GM19238 (cell line): ENCODE measurements at regions not wholly inside any gene's neighbourhood (a gene's known extent, or its start where the extent isn't known, plus 50 kb on each side); places are given as distances from the start of the nearest gene placed in this dataset.
"Not testable (repeated sequence)": the region's sequence is repeated elsewhere in the genome, so short reads cannot be mapped to it uniquely, and the experiment has no call there.

Source experiments
- DNase-seq: peaks from one replicate; pipeline ENCODE4 v3.0.0; 2011; ENCODE audit warnings: low spot score; ENCODE audit not compliant: insufficient read length

DNA sequence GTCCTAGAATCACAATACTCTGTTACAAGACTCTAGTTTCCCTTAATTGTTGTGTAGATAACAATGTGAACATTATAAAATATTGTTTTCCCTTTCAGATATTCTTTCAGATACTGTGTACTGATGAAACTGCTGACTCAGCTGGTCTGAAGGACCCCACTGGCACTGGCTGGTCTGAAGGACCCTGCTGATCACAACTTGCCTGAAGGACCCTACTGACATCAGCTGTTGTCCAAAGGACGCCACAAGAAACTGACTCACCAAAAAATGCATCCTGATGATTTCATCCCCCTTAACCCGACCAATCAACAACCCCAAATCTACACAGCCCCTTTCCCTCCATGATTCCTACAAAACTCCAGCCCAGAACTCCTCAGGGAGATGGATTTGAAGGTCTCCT is 258.8 kb upstream of the GNPDA2 start:
- no peak for DNase-seq

GRCh38 chr4:44984083-44984482 is 257.7 kb upstream of the GNPDA2 start:
- no peak for DNase-seq

DNA sequence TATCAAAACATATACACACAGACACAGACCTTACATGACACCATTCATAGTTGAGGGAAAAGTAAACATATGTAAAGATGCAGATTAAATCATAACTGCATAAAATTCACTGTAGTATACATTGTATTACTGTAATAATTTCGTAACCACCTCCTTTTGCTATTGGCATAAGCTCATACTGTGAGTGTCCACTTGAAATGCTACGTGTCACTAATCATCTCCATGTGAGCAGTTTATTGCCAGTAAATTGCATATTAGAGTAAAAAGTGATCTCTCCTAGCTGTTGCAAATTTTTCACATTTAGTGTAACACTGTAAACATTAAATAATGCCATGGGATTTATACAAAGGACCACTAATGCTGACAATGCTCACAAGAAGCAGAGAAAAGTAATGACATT is 256.7 kb upstream of the GNPDA2 start:
- no peak for DNase-seq

DNA sequence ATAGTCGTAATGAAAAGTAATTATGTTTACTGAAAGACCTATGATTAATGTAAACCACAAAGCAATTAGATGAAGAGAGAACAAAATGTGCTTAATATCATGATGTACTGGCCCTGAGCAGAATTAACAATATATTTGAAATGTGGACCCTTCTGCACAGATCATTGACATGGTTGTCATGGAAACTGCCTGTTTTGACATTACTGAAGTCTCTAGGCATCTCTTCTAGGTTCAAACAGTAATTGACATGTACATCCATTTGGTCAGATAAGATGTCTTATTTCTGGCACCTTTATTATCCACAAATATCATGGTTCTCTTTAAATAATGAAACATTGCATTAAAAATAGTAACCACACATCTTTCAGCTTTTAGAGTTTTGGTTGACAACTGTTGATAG is 251.7 kb upstream of the GNPDA2 start:
- DNase-seq, result no peak

- DNase-seq, result no peak
Measured at GRCh38 chr4:44965435-44966095, 239.2 kb upstream of the GNPDA2 start.

DNA sequence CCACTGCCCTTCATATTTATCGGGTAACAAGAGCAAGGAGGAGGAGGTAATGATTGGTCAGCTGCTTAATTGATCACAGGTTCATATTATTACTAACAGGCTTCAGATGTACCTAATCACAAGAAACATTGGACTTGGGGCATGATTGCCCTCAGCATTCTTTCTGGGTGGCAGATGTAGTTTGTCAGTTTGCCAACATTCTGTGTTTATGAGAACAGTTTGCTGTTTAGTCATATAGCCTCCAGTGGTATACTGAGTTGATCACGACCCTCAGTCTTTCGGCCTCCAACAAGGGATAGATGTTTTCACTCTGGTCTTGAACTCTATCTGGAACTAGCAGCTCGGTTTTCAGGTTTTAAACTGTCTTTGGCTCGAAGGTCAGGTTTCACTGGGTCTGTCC is 237.7 kb upstream of the GNPDA2 start:
- not testable (repeated sequence) for DNase-seq

DNA sequence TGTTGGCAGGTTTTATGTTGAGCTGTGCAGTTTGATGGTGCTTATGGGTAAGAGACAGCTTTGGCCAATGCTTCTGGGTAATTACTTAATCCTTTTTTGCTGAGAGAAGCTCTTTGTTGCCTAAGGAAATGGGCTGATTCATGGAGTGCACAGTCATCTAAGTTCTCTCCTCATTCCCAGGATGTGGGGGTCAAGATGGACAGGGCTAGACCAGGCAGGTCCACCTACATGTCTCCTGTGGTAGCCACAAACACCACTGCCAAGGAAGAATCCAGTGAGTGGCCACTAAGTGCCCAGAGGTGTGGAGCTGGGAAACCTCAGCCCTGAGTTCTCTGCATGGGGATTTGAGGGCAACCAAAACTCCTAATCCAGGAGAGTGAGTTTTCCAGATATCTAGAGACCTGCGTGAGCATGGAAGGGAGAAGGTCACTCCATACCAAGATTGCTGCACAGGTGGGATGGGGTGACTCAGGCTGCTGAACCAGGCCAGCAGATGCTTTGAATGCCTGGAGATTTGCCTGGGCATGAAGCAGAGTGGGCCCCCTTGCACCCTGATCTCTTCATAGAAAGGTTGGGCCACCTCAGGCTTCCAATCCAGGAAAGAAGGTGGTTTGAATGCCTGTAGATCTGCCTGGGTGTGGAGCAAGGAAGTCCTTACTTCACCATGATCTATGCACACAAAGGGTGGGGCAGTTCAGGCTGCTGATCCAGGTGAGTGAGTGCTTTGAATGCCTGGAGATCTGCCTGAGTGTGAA is 234.8 kb upstream of the GNPDA2 start:
- DNase-seq, result no peak

DNA sequence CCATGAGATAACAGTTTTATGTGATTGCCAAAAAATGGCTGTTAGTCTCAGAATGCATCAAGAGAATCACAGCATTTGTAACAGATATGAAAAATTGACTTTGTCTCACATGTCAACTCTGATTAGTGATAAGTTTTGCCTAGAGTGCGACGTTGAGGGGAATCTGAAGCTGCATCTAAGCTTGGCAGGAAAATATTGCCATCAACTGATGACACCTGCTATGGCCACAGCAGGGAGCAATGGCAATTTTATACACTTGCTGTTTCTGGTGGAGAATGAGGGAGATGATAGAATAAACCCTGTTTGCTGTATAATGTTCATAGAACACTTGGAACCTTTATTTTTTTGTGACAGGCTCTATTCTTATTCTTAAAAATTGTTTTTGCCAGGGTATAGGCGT is 205.4 kb upstream of the GNPDA2 start:
- no peak for DNase-seq

GRCh38 chr4:44928785-44929184 is 202.4 kb upstream of the GNPDA2 start:
- no peak for DNase-seq

GRCh38 chr4:44927399-44928380 is 201.3 kb upstream of the GNPDA2 start:
- DNase-seq, result no peak

- no peak for DNase-seq
Measured at GRCh38 chr4:44916411-44916810, 190.1 kb upstream of the GNPDA2 start.

- DNase-seq, result no peak
Measured at GRCh38 chr4:44914748-44915147, 188.4 kb upstream of the GNPDA2 start.

DNA sequence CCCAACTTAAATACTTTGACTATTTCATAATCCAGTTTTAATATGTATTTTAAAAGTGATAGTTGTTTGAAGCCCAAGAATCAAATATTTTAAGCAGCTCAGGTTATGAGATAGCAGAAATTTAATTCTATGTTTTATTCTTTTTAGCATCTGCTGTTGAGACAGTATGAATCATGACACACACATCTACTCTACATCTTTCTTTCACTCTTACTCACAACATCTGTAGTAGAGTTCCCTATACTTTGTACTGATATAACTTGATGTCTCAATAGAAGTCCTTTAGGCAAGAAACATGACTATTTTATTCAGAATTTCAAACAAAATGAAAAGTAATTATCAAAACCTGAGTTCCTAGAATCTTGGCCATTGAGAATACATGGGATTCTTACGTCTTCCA is 187.9 kb upstream of the GNPDA2 start:
- DNase-seq, result no peak

GRCh38 chr4:44912980-44913379 is 186.6 kb upstream of the GNPDA2 start:
- DNase-seq, result no peak

DNA sequence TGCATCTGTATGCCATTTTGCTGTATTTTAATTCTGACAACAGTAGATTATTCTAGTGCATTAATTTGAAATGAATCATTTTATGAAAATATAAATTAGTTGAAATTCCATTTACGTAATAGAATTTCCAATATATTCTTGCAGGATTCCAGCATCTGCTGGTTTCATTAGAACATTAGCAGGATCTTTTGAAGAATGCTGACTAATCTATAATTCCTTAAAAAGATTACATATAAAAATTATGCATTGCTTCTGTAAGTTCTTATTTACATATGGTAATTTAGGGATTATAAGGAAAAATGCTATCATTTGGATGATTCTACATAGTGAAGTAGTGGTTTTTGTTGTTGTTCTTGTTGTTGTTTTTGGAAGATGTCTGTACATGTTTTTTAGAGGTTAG is 182.2 kb upstream of the GNPDA2 start:
- DNase-seq, result no peak

GRCh38 chr4:44872246-44872645 is 145.9 kb upstream of the GNPDA2 start:
- DNase-seq, result no peak

DNA sequence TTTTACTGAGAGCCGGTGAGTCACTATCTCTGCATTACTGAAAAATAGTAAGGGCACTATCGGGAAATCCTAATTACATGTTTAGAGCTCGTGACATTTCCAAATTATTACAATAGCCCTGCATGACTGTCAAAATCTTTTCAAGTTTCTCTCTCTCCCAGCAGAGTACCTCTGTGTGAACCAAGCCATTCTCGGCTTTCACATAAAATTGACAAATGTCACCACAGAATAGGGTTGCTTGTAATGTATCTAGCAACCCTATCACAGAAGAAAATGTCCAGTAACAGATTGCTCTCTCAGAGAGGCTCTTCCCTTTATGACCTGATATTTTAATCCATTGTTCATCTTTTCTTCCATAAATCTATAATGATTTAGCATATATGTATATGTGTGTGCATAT is 144.8 kb upstream of the GNPDA2 start:
- no peak for DNase-seq

- DNase-seq, result no peak
Measured at GRCh38 chr4:44869985-44870384, 143.6 kb upstream of the GNPDA2 start.

- DNase-seq, result no peak
Measured at GRCh38 chr4:44869222-44869882, 143.0 kb upstream of the GNPDA2 start.

DNA sequence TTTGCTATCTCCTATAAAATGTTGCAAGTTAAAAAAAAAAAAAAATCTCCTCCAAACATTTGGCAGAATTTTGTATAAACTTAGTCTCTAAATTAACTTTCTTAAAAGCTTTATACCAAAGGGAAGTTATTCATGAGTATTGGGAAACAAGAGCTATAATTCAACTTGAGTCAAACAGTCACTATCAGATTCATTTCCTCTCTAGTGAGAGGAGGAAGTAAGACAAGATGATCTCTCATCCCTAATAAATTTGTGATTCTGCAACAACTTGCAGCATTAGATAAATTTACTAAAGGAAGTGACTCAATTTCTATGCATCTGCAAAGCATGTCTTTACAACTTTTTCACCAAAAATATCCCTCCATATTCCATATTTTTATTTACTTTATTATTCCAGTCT is 135.4 kb upstream of the GNPDA2 start:
- DNase-seq, result no peak

DNA sequence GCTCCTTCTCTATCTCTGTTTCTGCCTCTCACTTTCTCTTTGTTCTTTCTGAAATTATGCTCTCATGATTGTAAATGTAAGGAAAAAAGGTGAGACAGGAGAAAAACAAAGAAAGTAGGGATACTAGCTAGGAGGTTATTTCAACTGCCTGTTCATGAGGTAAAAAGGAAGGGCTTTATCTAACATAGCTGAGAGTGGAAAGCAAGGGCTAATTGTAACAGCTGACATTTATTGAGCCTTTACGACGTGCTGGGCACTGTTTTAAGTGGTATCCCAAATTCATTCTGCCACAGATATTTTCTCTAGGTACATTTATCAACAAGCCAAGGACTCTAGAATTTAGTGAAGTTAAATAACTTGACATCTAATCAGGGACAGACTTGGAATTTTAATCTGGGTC is 133.1 kb upstream of the GNPDA2 start:
- no peak for DNase-seq

DNA sequence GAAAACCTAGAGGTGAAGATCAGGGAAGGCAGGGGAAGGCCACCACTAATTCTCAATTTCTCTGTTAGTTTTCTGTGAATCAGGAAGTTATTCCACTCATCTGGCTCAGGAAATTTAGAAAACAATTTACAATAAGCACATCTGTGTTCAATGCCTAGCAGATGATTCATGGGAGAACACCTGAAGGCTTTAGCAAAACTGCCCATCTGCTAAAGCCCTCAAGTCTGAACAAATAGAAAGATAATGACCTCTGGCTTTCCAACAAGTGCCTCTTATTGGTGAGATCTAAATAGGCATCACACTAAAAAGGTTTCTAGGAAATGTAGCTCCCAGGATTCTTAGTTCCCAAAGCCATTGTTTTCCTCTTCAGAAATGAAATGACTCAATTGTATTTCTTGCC is 122.1 kb upstream of the GNPDA2 start:
- no peak for DNase-seq
